ENCODE measurements at regions not wholly inside any gene's neighbourhood (a gene's known extent, or its start where the extent isn't known, plus 50 kb on each side); places are given as distances from the start of the nearest gene placed in this dataset.

GRCh38 chr6:74657931-74658330 is 547.9 kb downstream of the COL12A1 start:
- H3K9ac ChIP-seq (ENCODE audit: low read length), result no peak overlapping the region
- no peak overlapping the region for H3K27ac ChIP-seq (ENCODE audit: low read length)
- H2AFZ ChIP-seq (ENCODE audit: low read depth, low read length), result no peak overlapping the region
- no peak for TF ChIP-seq RAD21 (conservative IDR thresholded peaks at IDR 0.05)
- TF ChIP-seq EZH2 (IDR thresholded peaks at IDR 0.05; ENCODE audit: borderline replicate concordance, insufficient read depth, low read length, poor library complexity, severe bottlenecking), result no peak
- no peak for TF ChIP-seq CTCF (IDR thresholded peaks at IDR 0.05; ENCODE audit: poor library complexity, severe bottlenecking)
- TF ChIP-seq SMC3 (conservative IDR thresholded peaks at IDR 0.05; ENCODE audit: poor library complexity), result no peak
- no peak for TF ChIP-seq MXI1 (conservative IDR thresholded peaks at IDR 0.05; ENCODE audit: poor library complexity, severe bottlenecking)
- TF ChIP-seq TAF1 (IDR thresholded peaks at IDR 0.05; ENCODE audit: low read depth), result no peak
- no peak for TF ChIP-seq EP300 (conservative IDR thresholded peaks at IDR 0.05; ENCODE audit: poor library complexity, severe bottlenecking)
- TF ChIP-seq POLR2AphosphoS5 (IDR thresholded peaks at IDR 0.05), result no peak
- no peak for TF ChIP-seq REST (IDR thresholded peaks at IDR 0.05; ENCODE audit: borderline replicate concordance)
- H3K27me3 ChIP-seq (ENCODE audit: insufficient read depth, low read depth, low read length), result no peaks in the 10 kb centered on the region
- no peak overlapping the region for H3K4me2 ChIP-seq (ENCODE audit: low read length)
- H3K9me2 ChIP-seq (ENCODE audit: insufficient read depth, low read length), result no peaks in the 10 kb centered on the region
- H4K20me1 ChIP-seq (ENCODE audit: insufficient read depth), result no peaks in the 10 kb centered on the region
- no peaks in the 10 kb centered on the region for H3F3A ChIP-seq (ENCODE audit: insufficient read depth, low read length, poor library complexity, severe bottlenecking)
- no peaks in the 10 kb centered on the region for H3K9me3 ChIP-seq (ENCODE audit: low read length)
- H3K79me2 ChIP-seq (replicated peaks; ENCODE audit: insufficient read depth, low read length), result no peaks in the 10 kb centered on the region
- no peaks in the 10 kb centered on the region for H3K36me3 ChIP-seq (ENCODE audit: insufficient read depth, low read length)
- H3K4me3 ChIP-seq (ENCODE audit: low read length), result no peak overlapping the region

GRCh38 chr6:74657011-74657410 is 548.8 kb downstream of the COL12A1 start:
- Histone ChIP-seq H3K79me2 (replicated peaks; ENCODE audit: insufficient read depth, low read length) (no peaks in the 10 kb centered on the region), H3K36me3 (ENCODE audit: insufficient read depth, low read length) (no peaks in the 10 kb centered on the region), H3K4me2 (ENCODE audit: low read length) (no peak overlapping the region), H3K9ac (ENCODE audit: low read length) (no peak overlapping the region), H2AFZ (ENCODE audit: low read depth, low read length) (no peak overlapping the region), H3K27me3 (ENCODE audit: insufficient read depth, low read depth, low read length) (no peaks in the 10 kb centered on the region), H3K9me3 (ENCODE audit: low read length) (no peaks in the 10 kb centered on the region), H3K9me2 (ENCODE audit: insufficient read depth, low read length) (no peaks in the 10 kb centered on the region), H3F3A (ENCODE audit: insufficient read depth, low read length, poor library complexity, severe bottlenecking) (no peaks in the 10 kb centered on the region), H4K20me1 (ENCODE audit: insufficient read depth) (no peaks in the 10 kb centered on the region), H3K27ac (ENCODE audit: low read length) (no peak overlapping the region), H3K4me3 (ENCODE audit: low read length) (no peak overlapping the region)
- TF ChIP-seq MXI1 (conservative IDR thresholded peaks at IDR 0.05; ENCODE audit: poor library complexity, severe bottlenecking), result no peak
- no peak for TF ChIP-seq CTCF (IDR thresholded peaks at IDR 0.05; ENCODE audit: poor library complexity, severe bottlenecking)
- no peak for TF ChIP-seq POLR2AphosphoS5 (IDR thresholded peaks at IDR 0.05)
- no peak for TF ChIP-seq TAF1 (IDR thresholded peaks at IDR 0.05; ENCODE audit: low read depth)
- no peak for TF ChIP-seq EP300 (conservative IDR thresholded peaks at IDR 0.05; ENCODE audit: poor library complexity, severe bottlenecking)
- no peak for TF ChIP-seq EZH2 (IDR thresholded peaks at IDR 0.05; ENCODE audit: borderline replicate concordance, insufficient read depth, low read length, poor library complexity, severe bottlenecking)
- no peak for TF ChIP-seq RAD21 (conservative IDR thresholded peaks at IDR 0.05)
- TF ChIP-seq REST (IDR thresholded peaks at IDR 0.05; ENCODE audit: borderline replicate concordance), result no peak
- no peak for TF ChIP-seq SMC3 (conservative IDR thresholded peaks at IDR 0.05; ENCODE audit: poor library complexity)

All from neural cell (in vitro differentiated cells).